ENCODE measurements at regions not wholly inside any gene's neighbourhood (a gene's known extent, or its start where the extent isn't known, plus 50 kb on each side); places are given as distances from the start of the nearest gene placed in this dataset.

GRCh38 chr11:98195300-98195699, 825.4 kb upstream of the CNTN5 start:
- Histone ChIP-seq H3K36me3 (ENCODE audit: control insufficient read depth, insufficient read depth, low read length) (no peaks in the 10 kb centered on the region), H3K27ac (ENCODE audit: low read depth, low read length) (no peak overlapping the region), H3K4me3 (ENCODE audit: low read depth, low read length) (no peak overlapping the region), H3K4me1 (ENCODE audit: control insufficient read depth, insufficient read depth, low read length) (no peaks in the 10 kb centered on the region), H3K27me3 (ENCODE audit: control insufficient read depth, insufficient read depth, low read length) (no peaks in the 10 kb centered on the region), H3K9me3 (ENCODE audit: control insufficient read depth, insufficient read depth, low read length) (no peaks in the 10 kb centered on the region)
- no CpG with 5 or more reads among the region's 1 CpG for WGBS (ENCODE audit: insufficient coverage)
- no peak for DNase-seq (ENCODE audit: low read depth in 4 of 6, low spot score in 6 of 6)

GRCh38 chr11:98207086-98207485, 813.7 kb upstream of the CNTN5 start:
- Histone ChIP-seq H3K4me1 (ENCODE audit: control insufficient read depth, insufficient read depth, low read length) (no peaks in the 10 kb centered on the region), H3K36me3 (ENCODE audit: control insufficient read depth, insufficient read depth, low read length) (no peaks in the 10 kb centered on the region), H3K27me3 (ENCODE audit: control insufficient read depth, insufficient read depth, low read length) (no peaks in the 10 kb centered on the region), H3K27ac (ENCODE audit: low read depth, low read length) (no peak overlapping the region), H3K9me3 (ENCODE audit: control insufficient read depth, insufficient read depth, low read length) (peaks cover under 1% of the 10 kb centered on the region), H3K4me3 (ENCODE audit: low read depth, low read length) (no peak overlapping the region)
- WGBS (ENCODE audit: insufficient coverage): 92% methylated on average over 8 of the region's 8 CpGs
- no peak for DNase-seq (ENCODE audit: low read depth in 4 of 6, low spot score in 6 of 6)

- H3K27ac ChIP-seq (ENCODE audit: low read depth, low read length): no peak overlapping the region
- no peak for DNase-seq (ENCODE audit: low read depth in 4 of 6, low spot score in 6 of 6)
- no CpG with 5 or more reads among the region's 1 CpG for WGBS (ENCODE audit: insufficient coverage)
- no peak overlapping the region for H3K4me3 ChIP-seq (ENCODE audit: low read depth, low read length)
- no peaks in the 10 kb centered on the region for H3K9me3 ChIP-seq (ENCODE audit: control insufficient read depth, insufficient read depth, low read length)
- no peaks in the 10 kb centered on the region for H3K4me1 ChIP-seq (ENCODE audit: control insufficient read depth, insufficient read depth, low read length)
- no peaks in the 10 kb centered on the region for H3K27me3 ChIP-seq (ENCODE audit: control insufficient read depth, insufficient read depth, low read length)
- no peaks in the 10 kb centered on the region for H3K36me3 ChIP-seq (ENCODE audit: control insufficient read depth, insufficient read depth, low read length)
Observed at GRCh38 chr11:98227278-98227677, 793.5 kb upstream of the CNTN5 start.

- H3K27me3 ChIP-seq (ENCODE audit: control insufficient read depth, insufficient read depth, low read length): no peaks in the 10 kb centered on the region
- no CpG with 5 or more reads among the region's 3 CpGs for WGBS (ENCODE audit: insufficient coverage)
- no peaks in the 10 kb centered on the region for H3K9me3 ChIP-seq (ENCODE audit: control insufficient read depth, insufficient read depth, low read length)
- no peaks in the 10 kb centered on the region for H3K4me1 ChIP-seq (ENCODE audit: control insufficient read depth, insufficient read depth, low read length)
- H3K4me3 ChIP-seq (ENCODE audit: low read depth, low read length): no peak overlapping the region
- H3K36me3 ChIP-seq (ENCODE audit: control insufficient read depth, insufficient read depth, low read length): no peaks in the 10 kb centered on the region
- no peak overlapping the region for H3K27ac ChIP-seq (ENCODE audit: low read depth, low read length)
- no peak for DNase-seq (ENCODE audit: low read depth in 4 of 6, low spot score in 6 of 6)
Observed at GRCh38 chr11:98230678-98231077, 790.1 kb upstream of the CNTN5 start.

GRCh38 chr11:98234698-98235097, 786.1 kb upstream of the CNTN5 start:
- H3K9me3 ChIP-seq (ENCODE audit: control insufficient read depth, insufficient read depth, low read length): no peaks in the 10 kb centered on the region
- H3K27ac ChIP-seq (ENCODE audit: low read depth, low read length): no peak overlapping the region
- H3K4me3 ChIP-seq (ENCODE audit: low read depth, low read length): no peak overlapping the region
- DNase-seq (ENCODE audit: low read depth in 4 of 6, low spot score in 6 of 6): peak in 1 of 6 donors; percentile 16
- no peaks in the 10 kb centered on the region for H3K4me1 ChIP-seq (ENCODE audit: control insufficient read depth, insufficient read depth, low read length)
- no CpG with 5 or more reads among the region's 2 CpGs for WGBS (ENCODE audit: insufficient coverage)
- H3K36me3 ChIP-seq (ENCODE audit: control insufficient read depth, insufficient read depth, low read length): no peaks in the 10 kb centered on the region
- no peaks in the 10 kb centered on the region for H3K27me3 ChIP-seq (ENCODE audit: control insufficient read depth, insufficient read depth, low read length)

- 73% methylated on average over 5 of the region's 6 CpGs for WGBS (ENCODE audit: insufficient coverage)
Observed at GRCh38 chr11:98243897-98244296, 776.9 kb upstream of the CNTN5 start.

GRCh38 chr11:98260983-98261382, 759.8 kb upstream of the CNTN5 start:
- Histone ChIP-seq H3K4me1 (ENCODE audit: control insufficient read depth, insufficient read depth, low read length) (no peaks in the 10 kb centered on the region), H3K36me3 (ENCODE audit: control insufficient read depth, insufficient read depth, low read length) (no peaks in the 10 kb centered on the region), H3K27ac (ENCODE audit: low read depth, low read length) (no peak overlapping the region), H3K4me3 (ENCODE audit: low read depth, low read length) (no peak overlapping the region), H3K9me3 (ENCODE audit: control insufficient read depth, insufficient read depth, low read length) (no peaks in the 10 kb centered on the region), H3K27me3 (ENCODE audit: control insufficient read depth, insufficient read depth, low read length) (no peaks in the 10 kb centered on the region)
- DNase-seq (ENCODE audit: low read depth in 4 of 6, low spot score in 6 of 6): no peak
- no CpG with 5 or more reads among the region's 1 CpG for WGBS (ENCODE audit: insufficient coverage)

More at GRCh38 chr11:98243897-98244296, 776.9 kb upstream of the CNTN5 start:
- no peaks in the 10 kb centered on the region for H3K27me3 ChIP-seq (ENCODE audit: control insufficient read depth, insufficient read depth, low read length)
- peaks cover 1% of the 10 kb centered on the region for H3K9me3 ChIP-seq (ENCODE audit: control insufficient read depth, insufficient read depth, low read length)
- no peak overlapping the region for H3K27ac ChIP-seq (ENCODE audit: low read depth, low read length)
- H3K36me3 ChIP-seq (ENCODE audit: control insufficient read depth, insufficient read depth, low read length): no peaks in the 10 kb centered on the region
- no peak overlapping the region for H3K4me3 ChIP-seq (ENCODE audit: low read depth, low read length)
- H3K4me1 ChIP-seq (ENCODE audit: control insufficient read depth, insufficient read depth, low read length): no peaks in the 10 kb centered on the region
- DNase-seq (ENCODE audit: low read depth in 4 of 6, low spot score in 6 of 6): no peak

GRCh38 chr11:98277251-98277912, 743.4 kb upstream of the CNTN5 start:
- no CpG with 5 or more reads among the region's 2 CpGs for WGBS (ENCODE audit: insufficient coverage)
- no peaks in the 10 kb centered on the region for H3K27me3 ChIP-seq (ENCODE audit: control insufficient read depth, insufficient read depth, low read length)
- no peak for DNase-seq (ENCODE audit: low read depth in 4 of 6, low spot score in 6 of 6)
- H3K4me1 ChIP-seq (ENCODE audit: control insufficient read depth, insufficient read depth, low read length): no peaks in the 10 kb centered on the region
- no peaks in the 10 kb centered on the region for H3K36me3 ChIP-seq (ENCODE audit: control insufficient read depth, insufficient read depth, low read length)
- no peak overlapping the region for H3K4me3 ChIP-seq (ENCODE audit: low read depth, low read length)
- no peak overlapping the region for H3K27ac ChIP-seq (ENCODE audit: low read depth, low read length)
- no peaks in the 10 kb centered on the region for H3K9me3 ChIP-seq (ENCODE audit: control insufficient read depth, insufficient read depth, low read length)

- no peak overlapping the region for H3K27ac ChIP-seq (ENCODE audit: low read depth, low read length)
- no peaks in the 10 kb centered on the region for H3K4me1 ChIP-seq (ENCODE audit: control insufficient read depth, insufficient read depth, low read length)
- WGBS (ENCODE audit: insufficient coverage): no CpG with 5 or more reads among the region's 3 CpGs
- DNase-seq (ENCODE audit: low read depth in 4 of 6, low spot score in 6 of 6): no peak
- H3K36me3 ChIP-seq (ENCODE audit: control insufficient read depth, insufficient read depth, low read length): no peaks in the 10 kb centered on the region
- no peak overlapping the region for H3K4me3 ChIP-seq (ENCODE audit: low read depth, low read length)
- no peaks in the 10 kb centered on the region for H3K27me3 ChIP-seq (ENCODE audit: control insufficient read depth, insufficient read depth, low read length)
- H3K9me3 ChIP-seq (ENCODE audit: control insufficient read depth, insufficient read depth, low read length): no peaks in the 10 kb centered on the region
Observed at GRCh38 chr11:98289617-98290263, 731.0 kb upstream of the CNTN5 start.

Data from spinal cord (tissue), 9 donors.